ENCODE measurements at regions not wholly inside any gene's neighbourhood (a gene's known extent, or its start where the extent isn't known, plus 50 kb on each side); places are given as distances from the start of the nearest gene placed in this dataset.

DNA sequence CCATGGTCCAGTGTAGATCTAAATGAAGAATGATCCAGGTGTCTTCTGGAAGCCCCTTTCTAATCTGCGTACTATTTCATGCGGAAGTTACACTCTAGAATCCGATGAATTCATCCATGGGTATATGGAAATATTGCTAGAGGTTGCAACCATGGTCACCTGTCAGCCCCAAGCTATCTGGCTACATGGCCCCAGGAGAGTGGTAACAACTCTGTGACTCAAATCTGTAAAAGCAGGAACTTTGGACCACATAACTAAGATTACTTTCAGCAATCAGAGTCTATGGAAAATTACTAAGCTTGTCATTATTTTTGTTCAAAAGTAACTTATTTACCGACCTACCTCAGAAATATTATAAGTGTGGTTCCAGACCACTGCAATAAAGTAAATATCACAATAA, 150.6 kb upstream of the MED14 start:
- no peaks in the 10 kb centered on the region for H3K36me3 ChIP-seq (ENCODE audit: control insufficient read depth in 2 of 4, insufficient read depth in 4 of 4, low read length in 3 of 4)
- FAIRE-seq (no peak), DNase-seq (ENCODE audit: low read depth in 1 of 2, low spot score in 2 of 2) (no peak)
- no peak overlapping the region for H2BK12ac ChIP-seq (ENCODE audit: low read depth, low read length)
- 88% methylated on average over 4 of the region's 4 CpGs; no CpG with 5 or more reads in 1 of the 2 experiments for WGBS, 2 experiments (ENCODE audit: extremely low coverage in 1 of 2, insufficient coverage in 1 of 2, insufficient read length in 1 of 2, insufficient replicate concordance in 2 of 2, low coverage in 1 of 2, low lambda C conversion rate in 2 of 2, missing lambda C conversion rate in 1 of 2)
- no peaks in the 10 kb centered on the region for H3K79me1 ChIP-seq (ENCODE audit: low read depth, low read length)
- H2BK15ac ChIP-seq (ENCODE audit: low read length) = no peak overlapping the region
- no peak overlapping the region for H2BK5ac ChIP-seq (ENCODE audit: low read depth, low read length)
- no peak overlapping the region for H3K4me3 ChIP-seq (ENCODE audit: extremely low read depth in 1 of 4, insufficient read depth in 2 of 4, low read depth in 3 of 4, low read length in 4 of 4)
- no peaks in the 10 kb centered on the region for H3K27me3 ChIP-seq (replicated peaks in 1 of 4; ENCODE audit: control insufficient read depth in 3 of 4, extremely low read depth in 1 of 4, insufficient read depth in 3 of 4, low read length in 3 of 4)
- no peaks in the 10 kb centered on the region for H4K20me1 ChIP-seq (replicated peaks in 1 of 2; ENCODE audit: control insufficient read depth in 1 of 2, insufficient read depth in 2 of 2, low read length in 2 of 2)
- no peak overlapping the region for H2BK20ac ChIP-seq (ENCODE audit: low read length)
- no peak overlapping the region for H4K8ac ChIP-seq (ENCODE audit: extremely low read depth, insufficient read depth, low read length)
- no peak overlapping the region for H3K4ac ChIP-seq (replicated peaks; ENCODE audit: insufficient read length, low read depth, low read length)
- no peak overlapping the region for H4K91ac ChIP-seq (replicated peaks; ENCODE audit: insufficient read length, low read length)
- H3K14ac ChIP-seq (ENCODE audit: insufficient read length) = no peak overlapping the region
- ChIA-PET CTCF (ENCODE audit: partially characterized antibody) (no interaction called here), POLR2A (ENCODE audit: partially characterized antibody) (no interaction called here)
- H3K18ac ChIP-seq (ENCODE audit: extremely low read depth, low read length) = no peak overlapping the region
- H3K23ac ChIP-seq (ENCODE audit: insufficient read length) = no peak overlapping the region
- no peaks in the 10 kb centered on the region for H3K79me2 ChIP-seq (ENCODE audit: control insufficient read depth in 1 of 2, insufficient read depth in 2 of 2, low read length in 2 of 2)
- no peaks in the 10 kb centered on the region for H3K23me2 ChIP-seq (ENCODE audit: low read depth, low read length)
- H2BK120ac ChIP-seq (replicated peaks; ENCODE audit: low read depth, low read length) = no peak overlapping the region
- H3K4me2 ChIP-seq (ENCODE audit: insufficient read depth in 1 of 2, low read depth in 2 of 2, low read length in 2 of 2) = no peak overlapping the region
- no peak overlapping the region for H3K56ac ChIP-seq (replicated peaks; ENCODE audit: insufficient read length, low read depth, low read length)
- no peak overlapping the region for H3K9ac ChIP-seq (replicated peaks in 1 of 4; ENCODE audit: extremely low read depth in 1 of 4, low read depth in 3 of 4, low read length in 3 of 4)
- no peak overlapping the region for H2AK5ac ChIP-seq (ENCODE audit: low read depth, low read length)
- no peak overlapping the region for H3K27ac ChIP-seq (ENCODE audit: low read depth, low read length)
- H3K4me1 ChIP-seq (replicated peaks in 1 of 4; ENCODE audit: control insufficient read depth in 3 of 4, insufficient read depth in 4 of 4, low read length in 3 of 4) = peaks cover 0 to under 1% (median 0%) of the 10 kb centered on the region in 4 experiments; a peak in 1 of 7 replicates
- no peak overlapping the region for H2AFZ ChIP-seq (ENCODE audit: low read length)
- H3K9me3 ChIP-seq (ENCODE audit: insufficient read depth in 2 of 2, low read depth in 1 of 2, low read length in 1 of 2) = no peaks in the 10 kb centered on the region; a peak in 1 of 4 replicates
- no peak overlapping the region for H4K5ac ChIP-seq (ENCODE audit: insufficient read length, low read depth, low read length)
- TF ChIP-seq FOSL1 (IDR thresholded peaks at IDR 0.05; ENCODE audit: insufficient read depth, low read depth, low read length) (no peak), POLR2AphosphoS5 (IDR thresholded peaks at IDR 0.05; ENCODE audit: low read depth, low read length) (no peak), EZH2 (IDR thresholded peaks at IDR 0.05; ENCODE audit: low read depth, low read length, severe bottlenecking) (no peak), CTBP2 (IDR thresholded peaks at IDR 0.05; ENCODE audit: borderline replicate concordance, insufficient read depth, insufficient read length, low read length) (no peak), CREB1 (IDR thresholded peaks at IDR 0.05) (no peak), HDAC2 (IDR thresholded peaks at IDR 0.05; ENCODE audit: borderline replicate concordance in 1 of 2, low read depth in 2 of 2, low read length in 2 of 2) (no peak), POLR2A (IDR thresholded peaks at IDR 0.05; ENCODE audit: control extremely low read depth in 1 of 2, low read depth in 2 of 2, low read length in 2 of 2) (no peak)
- TF ChIP-seq, protein P1, sequence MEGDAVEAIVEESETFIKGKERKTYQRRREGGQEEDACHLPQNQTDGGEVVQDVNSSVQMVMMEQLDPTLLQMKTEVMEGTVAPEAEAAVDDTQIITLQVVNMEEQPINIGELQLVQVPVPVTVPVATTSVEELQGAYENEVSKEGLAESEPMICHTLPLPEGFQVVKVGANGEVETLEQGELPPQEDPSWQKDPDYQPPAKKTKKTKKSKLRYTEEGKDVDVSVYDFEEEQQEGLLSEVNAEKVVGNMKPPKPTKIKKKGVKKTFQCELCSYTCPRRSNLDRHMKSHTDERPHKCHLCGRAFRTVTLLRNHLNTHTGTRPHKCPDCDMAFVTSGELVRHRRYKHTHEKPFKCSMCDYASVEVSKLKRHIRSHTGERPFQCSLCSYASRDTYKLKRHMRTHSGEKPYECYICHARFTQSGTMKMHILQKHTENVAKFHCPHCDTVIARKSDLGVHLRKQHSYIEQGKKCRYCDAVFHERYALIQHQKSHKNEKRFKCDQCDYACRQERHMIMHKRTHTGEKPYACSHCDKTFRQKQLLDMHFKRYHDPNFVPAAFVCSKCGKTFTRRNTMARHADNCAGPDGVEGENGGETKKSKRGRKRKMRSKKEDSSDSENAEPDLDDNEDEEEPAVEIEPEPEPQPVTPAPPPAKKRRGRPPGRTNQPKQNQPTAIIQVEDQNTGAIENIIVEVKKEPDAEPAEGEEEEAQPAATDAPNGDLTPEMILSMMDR (IDR thresholded peaks at IDR 0.05; ENCODE audit: control extremely low read depth in 1 of 3, insufficient read depth in 1 of 3, low read depth in 1 of 3, low read length in 3 of 3) = no peak
- TF ChIP-seq, protein P2, sequence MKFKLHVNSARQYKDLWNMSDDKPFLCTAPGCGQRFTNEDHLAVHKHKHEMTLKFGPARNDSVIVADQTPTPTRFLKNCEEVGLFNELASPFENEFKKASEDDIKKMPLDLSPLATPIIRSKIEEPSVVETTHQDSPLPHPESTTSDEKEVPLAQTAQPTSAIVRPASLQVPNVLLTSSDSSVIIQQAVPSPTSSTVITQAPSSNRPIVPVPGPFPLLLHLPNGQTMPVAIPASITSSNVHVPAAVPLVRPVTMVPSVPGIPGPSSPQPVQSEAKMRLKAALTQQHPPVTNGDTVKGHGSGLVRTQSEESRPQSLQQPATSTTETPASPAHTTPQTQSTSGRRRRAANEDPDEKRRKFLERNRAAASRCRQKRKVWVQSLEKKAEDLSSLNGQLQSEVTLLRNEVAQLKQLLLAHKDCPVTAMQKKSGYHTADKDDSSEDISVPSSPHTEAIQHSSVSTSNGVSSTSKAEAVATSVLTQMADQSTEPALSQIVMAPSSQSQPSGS (IDR thresholded peaks at IDR 0.05; ENCODE audit: low read length) = no peak
- TF ChIP-seq, protein P3, sequence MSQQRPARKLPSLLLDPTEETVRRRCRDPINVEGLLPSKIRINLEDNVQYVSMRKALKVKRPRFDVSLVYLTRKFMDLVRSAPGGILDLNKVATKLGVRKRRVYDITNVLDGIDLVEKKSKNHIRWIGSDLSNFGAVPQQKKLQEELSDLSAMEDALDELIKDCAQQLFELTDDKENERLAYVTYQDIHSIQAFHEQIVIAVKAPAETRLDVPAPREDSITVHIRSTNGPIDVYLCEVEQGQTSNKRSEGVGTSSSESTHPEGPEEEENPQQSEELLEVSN (IDR thresholded peaks at IDR 0.05) = no peak

Measured in H1 (cell line).